ENCODE measurements at regions not wholly inside any gene's neighbourhood (a gene's known extent, or its start where the extent isn't known, plus 50 kb on each side); places are given as distances from the start of the nearest gene placed in this dataset.

DNA sequence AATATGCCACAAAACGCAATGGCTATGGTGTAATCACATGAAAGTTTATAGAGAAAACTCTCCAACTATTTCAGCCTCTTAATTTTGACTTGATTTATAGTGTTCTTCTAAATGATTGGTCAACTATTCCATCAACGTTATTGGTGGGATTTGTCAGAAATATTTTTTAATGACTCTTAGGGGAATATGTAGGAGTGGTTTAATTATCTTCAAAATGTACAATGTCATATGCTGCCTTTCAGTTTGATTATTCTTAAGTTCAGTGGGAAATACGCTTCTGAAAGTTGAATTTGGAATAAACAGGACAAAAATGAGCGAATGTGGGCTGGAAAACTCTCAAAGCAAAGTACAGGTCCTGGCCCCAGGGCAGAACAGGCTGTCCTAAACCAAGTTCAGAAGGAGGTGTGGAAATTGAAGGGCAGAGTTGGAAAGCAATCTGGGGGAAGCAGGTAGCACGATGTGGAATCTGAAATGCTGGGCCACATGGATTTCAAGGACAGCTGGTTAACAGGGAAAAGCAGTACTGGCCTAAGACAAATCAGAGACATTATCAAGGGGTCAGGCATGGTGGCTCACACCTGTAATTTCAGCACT, 60.8 kb upstream of the MYCBP2 start:
- TF ChIP-seq, protein P1, sequence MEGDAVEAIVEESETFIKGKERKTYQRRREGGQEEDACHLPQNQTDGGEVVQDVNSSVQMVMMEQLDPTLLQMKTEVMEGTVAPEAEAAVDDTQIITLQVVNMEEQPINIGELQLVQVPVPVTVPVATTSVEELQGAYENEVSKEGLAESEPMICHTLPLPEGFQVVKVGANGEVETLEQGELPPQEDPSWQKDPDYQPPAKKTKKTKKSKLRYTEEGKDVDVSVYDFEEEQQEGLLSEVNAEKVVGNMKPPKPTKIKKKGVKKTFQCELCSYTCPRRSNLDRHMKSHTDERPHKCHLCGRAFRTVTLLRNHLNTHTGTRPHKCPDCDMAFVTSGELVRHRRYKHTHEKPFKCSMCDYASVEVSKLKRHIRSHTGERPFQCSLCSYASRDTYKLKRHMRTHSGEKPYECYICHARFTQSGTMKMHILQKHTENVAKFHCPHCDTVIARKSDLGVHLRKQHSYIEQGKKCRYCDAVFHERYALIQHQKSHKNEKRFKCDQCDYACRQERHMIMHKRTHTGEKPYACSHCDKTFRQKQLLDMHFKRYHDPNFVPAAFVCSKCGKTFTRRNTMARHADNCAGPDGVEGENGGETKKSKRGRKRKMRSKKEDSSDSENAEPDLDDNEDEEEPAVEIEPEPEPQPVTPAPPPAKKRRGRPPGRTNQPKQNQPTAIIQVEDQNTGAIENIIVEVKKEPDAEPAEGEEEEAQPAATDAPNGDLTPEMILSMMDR (IDR thresholded peaks at IDR 0.05; ENCODE audit: control insufficient read depth, insufficient read depth, low read depth, low read length, missing control alignments), result no peak
- no peak for DNase-seq (ENCODE audit: low read depth)
- no peak overlapping the region for H3K4me3 ChIP-seq (ENCODE audit: control insufficient read depth, low read depth, low read length)

DNA sequence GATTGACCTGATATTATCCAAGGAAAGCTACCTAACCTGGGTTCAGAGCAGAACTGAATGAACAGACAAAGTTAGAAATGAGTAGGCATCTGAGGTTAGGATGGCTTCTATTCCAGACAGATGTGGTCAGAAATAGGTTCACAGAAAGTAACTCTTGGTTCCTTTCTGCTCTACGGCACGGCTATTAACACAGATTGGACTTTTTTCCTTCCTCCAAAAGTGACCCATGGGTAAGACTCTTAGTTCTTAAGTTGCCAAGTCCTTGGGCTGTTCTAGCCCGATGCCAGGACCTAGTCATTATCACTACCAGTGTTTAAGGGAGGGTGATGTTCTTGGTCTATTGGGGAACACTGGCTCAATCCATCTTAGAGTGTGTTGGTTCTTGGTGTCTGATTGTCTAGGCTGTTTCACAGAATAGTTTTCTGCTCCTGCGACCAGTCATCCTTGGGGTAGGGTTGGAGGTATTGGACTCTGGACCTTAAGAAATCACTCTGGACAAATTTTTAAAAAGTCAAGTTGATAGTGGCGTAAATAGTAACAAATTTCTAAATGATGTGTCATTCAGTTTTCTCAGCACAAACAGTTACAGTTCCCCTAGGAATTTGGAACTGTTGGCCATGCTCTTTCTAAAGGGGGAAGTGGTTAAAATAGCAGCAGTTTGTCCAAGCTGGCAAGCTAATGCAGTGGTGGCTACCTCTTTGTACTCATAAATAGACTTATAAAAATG, 60.1 kb upstream of the MYCBP2 start:
- TF ChIP-seq, protein P1 (IDR thresholded peaks at IDR 0.05; ENCODE audit: control insufficient read depth, insufficient read depth, low read depth, low read length, missing control alignments), result no peak
- H3K4me3 ChIP-seq (ENCODE audit: control insufficient read depth, low read depth, low read length), result no peak overlapping the region
- peak; percentile 95 for DNase-seq (ENCODE audit: low read depth)

DNA sequence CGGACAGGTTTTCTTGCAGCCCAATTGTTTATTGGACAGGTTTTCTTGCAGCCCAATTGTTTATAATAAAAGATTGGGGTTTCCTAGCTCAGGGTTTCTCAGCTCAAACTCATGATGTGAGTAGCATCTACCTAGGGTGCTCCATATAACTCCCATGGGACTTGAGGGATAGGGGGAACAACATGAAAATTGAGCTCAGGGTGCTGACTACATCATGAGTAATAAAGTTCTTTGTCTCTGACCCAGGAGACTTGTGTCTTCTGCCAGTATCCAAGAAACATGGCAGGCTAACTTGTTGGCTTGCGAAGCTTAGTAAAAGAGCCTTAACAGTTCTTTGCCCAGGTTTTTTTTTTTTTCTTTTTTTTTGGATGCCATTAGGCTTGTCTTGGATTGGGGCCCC, 59.2 kb upstream of the MYCBP2 start:
- H3K4me3 ChIP-seq (ENCODE audit: control insufficient read depth, low read depth, low read length), result no peak overlapping the region
- DNase-seq (ENCODE audit: low read depth), result no peak
- TF ChIP-seq, protein P1 (IDR thresholded peaks at IDR 0.05; ENCODE audit: control insufficient read depth, insufficient read depth, low read depth, low read length, missing control alignments), result no peak

DNA sequence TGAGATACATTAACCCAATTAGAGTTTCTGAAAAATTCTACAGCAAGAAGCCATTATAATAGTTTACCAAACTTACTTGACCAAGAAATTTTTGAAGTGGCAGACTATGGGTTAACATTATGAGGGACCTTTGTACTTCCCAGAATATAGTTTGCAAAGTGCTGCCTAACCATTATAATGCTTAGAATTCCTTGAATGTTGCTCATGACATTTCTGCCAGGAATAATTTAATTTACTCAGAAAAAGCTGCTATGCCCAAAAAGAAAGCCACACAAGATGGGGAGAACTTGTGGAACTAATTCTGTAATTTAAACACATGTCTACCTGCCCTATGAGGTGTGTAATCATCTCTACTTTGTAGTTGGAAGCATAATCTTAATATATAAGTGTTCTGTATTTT, 58.1 kb upstream of the MYCBP2 start:
- no peak for DNase-seq (ENCODE audit: low read depth)
- TF ChIP-seq, protein P1 (IDR thresholded peaks at IDR 0.05; ENCODE audit: control insufficient read depth, insufficient read depth, low read depth, low read length, missing control alignments), result no peak
- no peak overlapping the region for H3K4me3 ChIP-seq (ENCODE audit: control insufficient read depth, low read depth, low read length)

DNA sequence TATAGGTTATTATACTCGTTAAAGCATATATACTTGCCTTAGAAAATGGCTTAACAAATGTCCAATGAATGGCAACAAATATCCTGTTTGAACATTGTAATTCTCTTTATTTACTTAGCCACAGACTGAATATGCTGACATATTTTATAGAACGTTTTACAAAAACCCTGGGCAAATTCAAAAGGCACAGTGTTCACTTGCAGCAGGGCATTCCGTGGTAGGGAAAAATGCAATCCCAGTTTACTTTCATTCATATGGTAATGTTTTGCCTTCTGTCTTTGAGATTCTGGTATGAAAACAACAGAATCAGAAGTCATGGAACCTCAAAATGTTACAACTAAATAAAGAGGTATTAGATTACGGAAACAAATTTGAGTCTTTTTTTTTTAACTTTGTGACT, 56.2 kb upstream of the MYCBP2 start:
- DNase-seq (ENCODE audit: low read depth), result no peak
- H3K4me3 ChIP-seq (ENCODE audit: control insufficient read depth, low read depth, low read length), result no peak overlapping the region
- TF ChIP-seq, protein P1 (IDR thresholded peaks at IDR 0.05; ENCODE audit: control insufficient read depth, insufficient read depth, low read depth, low read length, missing control alignments), result no peak

DNA sequence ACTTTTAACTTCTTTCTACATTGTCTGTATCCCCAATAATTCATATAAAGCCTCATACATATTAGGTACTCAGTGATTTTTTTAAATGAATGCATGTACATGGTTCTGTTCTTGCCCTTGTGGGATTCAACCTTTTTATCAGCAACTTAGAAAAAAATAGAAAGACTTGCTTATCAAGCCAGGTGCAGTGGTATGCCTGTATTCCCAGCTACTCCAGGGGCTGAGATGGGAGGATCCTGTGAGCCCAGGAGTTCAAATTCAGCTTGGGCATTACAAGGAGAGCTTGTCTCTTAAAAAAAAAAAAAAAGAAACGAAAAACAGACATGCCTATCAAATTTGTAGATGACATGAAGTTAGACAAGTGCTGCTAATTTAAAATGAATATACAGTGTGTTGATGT, 54.2 kb upstream of the MYCBP2 start:
- no peak overlapping the region for H3K4me3 ChIP-seq (ENCODE audit: control insufficient read depth, low read depth, low read length)
- no peak for DNase-seq (ENCODE audit: low read depth)
- TF ChIP-seq, protein P1 (IDR thresholded peaks at IDR 0.05; ENCODE audit: control insufficient read depth, insufficient read depth, low read depth, low read length, missing control alignments), result no peak

Data from AG09309 (cell line).